Parathyroid adenoma (tissue), 2 donors: ENCODE measurements at regions not wholly inside any gene's neighbourhood (a gene's known extent, or its start where the extent isn't known, plus 50 kb on each side); places are given as distances from the start of the nearest gene placed in this dataset.

Source experiments
- H2AFZ ChIP-seq: fragments of 300-600 bp; sonication (generic); one replicate; pipeline ENCODE4 v1.7.0; 2017; ENCODE audit warnings: antibody characterized with exemption, mild to moderate bottlenecking
- H3K27ac ChIP-seq: fragments of 300-600 bp; sonication (generic); one replicate; pipeline ENCODE4 v1.7.0; 2017
- H3K27me3 ChIP-seq: fragments of 300-600 bp; sonication (generic); one replicate; pipeline ENCODE4 v1.7.0; 2017; ENCODE audit warnings: low read length; ENCODE audit not compliant: control insufficient read depth, insufficient read depth
- H3K36me3 ChIP-seq: fragments of 300-600 bp; sonication (generic); one replicate; pipeline ENCODE4 v1.7.0; 2017; ENCODE audit warnings: low read length; ENCODE audit not compliant: control insufficient read depth, insufficient read depth
- H3K4me1 ChIP-seq: fragments of 300-600 bp; sonication (generic); one replicate; pipeline ENCODE4 v1.7.0; 2017; ENCODE audit warnings: control low read depth
- H3K4me2 ChIP-seq: fragments of 300-600 bp; sonication (generic); one replicate; pipeline ENCODE4 v1.7.0; 2017; ENCODE audit warnings: low read length
- H3K4me3 ChIP-seq: fragments of 300-600 bp; sonication (generic); one replicate; pipeline ENCODE4 v1.7.0; 2017; ENCODE audit warnings: low read depth, low read length
- H3K79me2 ChIP-seq: fragments of 300-600 bp; sonication (generic); one replicate; pipeline ENCODE4 v1.7.0; 2017; ENCODE audit warnings: control low read depth
- H3K9ac ChIP-seq: fragments of 300-600 bp; sonication (generic); one replicate; pipeline ENCODE4 v1.7.0; 2017; ENCODE audit warnings: mild to moderate bottlenecking
- H3K9me3 ChIP-seq: fragments of 300-600 bp; sonication (generic); one replicate; pipeline ENCODE4 v1.7.0; 2017; ENCODE audit warnings: low read length; ENCODE audit not compliant: control insufficient read depth
- CTCF ChIP-seq: fragments of 300-600 bp; sonication (generic); IDR thresholded peaks from one replicate; pipeline ENCODE4 v1.7.0; 2017; ENCODE audit warnings: antibody characterized with exemption, mild to moderate bottlenecking
- donor health status: primary hyperparathyroidism.

GRCh38 chr5:155416765-155417164 lies 403.2 kb downstream of the KIF4B start:
- no peak for TF ChIP-seq CTCF
- H3K9ac ChIP-seq = no peak overlapping the region
- no peaks in the 10 kb centered on the region for H3K36me3 ChIP-seq
- H3K27ac ChIP-seq = no peak overlapping the region
- no peak overlapping the region for H3K4me3 ChIP-seq
- H3K4me1 ChIP-seq = no peaks in the 10 kb centered on the region
- no peaks in the 10 kb centered on the region for H3K79me2 ChIP-seq
- no peaks in the 10 kb centered on the region for H3K27me3 ChIP-seq
- H3K4me2 ChIP-seq = no peak overlapping the region
- H2AFZ ChIP-seq = no peak overlapping the region
- H3K9me3 ChIP-seq = no peaks in the 10 kb centered on the region

GRCh38 chr5:155418960-155419579 lies 405.5 kb downstream of the KIF4B start:
- Histone ChIP-seq H3K4me1 (no peaks in the 10 kb centered on the region), H3K27me3 (no peaks in the 10 kb centered on the region), H3K79me2 (no peaks in the 10 kb centered on the region), H3K9me3 (no peaks in the 10 kb centered on the region), H3K4me3 (no peak overlapping the region), H3K36me3 (no peaks in the 10 kb centered on the region), H3K4me2 (no peak overlapping the region), H2AFZ (no peak overlapping the region), H3K9ac (no peak overlapping the region), H3K27ac (no peak overlapping the region)
- TF ChIP-seq CTCF = no peak

- no peaks in the 10 kb centered on the region for H3K27me3 ChIP-seq
- no peak overlapping the region for H2AFZ ChIP-seq
- no peaks in the 10 kb centered on the region for H3K36me3 ChIP-seq
- H3K4me3 ChIP-seq = no peak overlapping the region
- no peaks in the 10 kb centered on the region for H3K79me2 ChIP-seq
- H3K9me3 ChIP-seq = no peaks in the 10 kb centered on the region
- H3K4me1 ChIP-seq = no peaks in the 10 kb centered on the region
- no peak overlapping the region for H3K4me2 ChIP-seq
- H3K9ac ChIP-seq = no peak overlapping the region
- H3K27ac ChIP-seq = no peak overlapping the region
- no peak for TF ChIP-seq CTCF
These were observed 416.6 kb downstream of the KIF4B start for GRCh38 chr5:155430192-155430591.

- no peak overlapping the region for H3K27ac ChIP-seq
- H3K36me3 ChIP-seq = no peaks in the 10 kb centered on the region
- H3K27me3 ChIP-seq = no peaks in the 10 kb centered on the region
- H2AFZ ChIP-seq = no peak overlapping the region
- no peaks in the 10 kb centered on the region for H3K4me1 ChIP-seq
- TF ChIP-seq CTCF = no peak
- no peak overlapping the region for H3K4me2 ChIP-seq
- no peak overlapping the region for H3K4me3 ChIP-seq
- no peak overlapping the region for H3K9ac ChIP-seq
- H3K79me2 ChIP-seq = no peaks in the 10 kb centered on the region
- no peaks in the 10 kb centered on the region for H3K9me3 ChIP-seq
These were observed 420.7 kb downstream of the KIF4B start for GRCh38 chr5:155434267-155434666.

- TF ChIP-seq CTCF = no peak
- Histone ChIP-seq H3K4me2 (no peak overlapping the region), H3K9me3 (no peaks in the 10 kb centered on the region), H3K27ac (no peak overlapping the region), H3K9ac (no peak overlapping the region), H3K27me3 (no peaks in the 10 kb centered on the region), H3K79me2 (no peaks in the 10 kb centered on the region), H3K4me3 (no peak overlapping the region), H3K4me1 (no peaks in the 10 kb centered on the region), H2AFZ (no peak overlapping the region), H3K36me3 (no peaks in the 10 kb centered on the region)
These were observed 421.1 kb downstream of the KIF4B start for GRCh38 chr5:155434681-155435080.
